HG03066 (cell line): ENCODE measurements at regions not wholly inside any gene's neighbourhood (a gene's known extent, or its start where the extent isn't known, plus 50 kb on each side); places are given as distances from the start of the nearest gene placed in this dataset.
"Not testable (repeated sequence)": the region's sequence is repeated elsewhere in the genome, so short reads cannot be mapped to it uniquely, and the experiment has no call there.

ENCODE experiments used
- ATAC-seq: cut with Tn5 transposase; IDR thresholded peaks from one replicate; pipeline ENCODE4 v1.9.1; 2021; ENCODE audit warnings: low read depth; ENCODE audit not compliant: unreplicated experiment

DNA sequence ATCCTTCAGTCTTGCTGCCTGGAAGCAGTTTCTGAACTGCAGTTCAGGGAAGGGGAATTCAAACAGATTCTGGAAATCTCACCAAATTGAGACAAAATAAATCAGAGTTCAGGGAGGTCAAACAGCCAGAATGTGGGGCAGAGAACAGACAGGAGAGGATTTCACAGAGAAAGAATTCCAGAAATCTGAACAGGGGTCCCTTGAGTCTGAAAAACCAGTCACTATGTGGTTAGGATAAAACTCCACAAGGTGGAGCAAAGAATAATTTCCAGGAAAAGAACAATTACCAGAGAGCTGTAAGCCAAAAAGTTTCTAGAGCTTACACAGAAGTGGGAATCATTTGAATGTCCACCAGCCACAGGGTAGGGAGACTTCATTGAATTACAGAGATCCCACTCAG is 84.7 kb downstream of the URB2 start:
- no peak for ATAC-seq

DNA sequence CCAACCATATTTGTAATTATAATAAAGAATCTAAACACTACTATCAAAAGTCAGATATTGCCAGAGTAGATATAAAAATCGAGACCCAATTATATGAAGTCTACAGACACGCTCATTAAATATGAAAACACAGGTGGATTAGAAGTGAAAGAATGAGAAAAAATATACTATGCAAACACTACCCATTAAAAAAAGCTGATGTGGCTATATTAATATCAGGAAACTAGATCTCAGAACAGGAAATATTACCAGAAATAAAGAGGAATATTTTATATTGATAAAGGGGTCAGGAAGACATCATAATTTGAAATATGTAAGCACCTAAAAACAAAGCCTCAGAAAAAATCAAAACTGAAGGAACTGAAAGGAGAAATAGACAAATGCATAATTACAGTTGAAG is 88.3 kb downstream of the URB2 start:
- no peak for ATAC-seq

DNA sequence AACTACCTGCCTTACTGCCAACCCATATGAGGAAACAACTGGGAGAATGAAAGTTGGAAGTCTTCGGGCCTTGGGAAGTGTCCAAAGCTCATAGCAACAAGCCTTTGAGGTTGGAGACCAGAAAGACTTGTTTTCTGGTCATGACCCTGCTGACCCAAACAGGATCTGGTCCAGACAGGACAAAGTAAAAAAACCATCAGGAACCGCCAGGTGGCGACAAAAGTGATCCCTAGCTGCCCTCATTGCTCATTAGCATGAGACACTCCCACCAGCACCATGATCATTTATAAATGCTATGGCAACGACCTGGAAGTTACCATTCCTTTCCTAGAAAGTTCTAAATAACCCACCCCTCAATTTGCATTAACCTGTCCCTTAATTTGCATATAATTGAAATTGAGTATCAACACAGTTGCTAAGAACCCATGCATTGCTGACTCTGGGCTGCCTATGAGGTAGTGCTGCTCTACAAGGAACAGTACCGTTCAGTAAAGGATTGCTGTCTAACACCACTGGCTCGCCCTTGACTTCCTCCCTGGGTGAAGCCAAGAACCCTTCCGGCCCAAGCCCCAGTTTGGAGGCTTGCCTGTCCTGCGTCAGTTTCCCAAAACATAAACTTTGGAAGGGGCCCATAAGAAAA is 89.0 kb downstream of the URB2 start:
- peak; percentile 70 for ATAC-seq

GRCh38 chr1:229716069-229716468 is 90.0 kb downstream of the URB2 start:
- no peak for ATAC-seq

DNA sequence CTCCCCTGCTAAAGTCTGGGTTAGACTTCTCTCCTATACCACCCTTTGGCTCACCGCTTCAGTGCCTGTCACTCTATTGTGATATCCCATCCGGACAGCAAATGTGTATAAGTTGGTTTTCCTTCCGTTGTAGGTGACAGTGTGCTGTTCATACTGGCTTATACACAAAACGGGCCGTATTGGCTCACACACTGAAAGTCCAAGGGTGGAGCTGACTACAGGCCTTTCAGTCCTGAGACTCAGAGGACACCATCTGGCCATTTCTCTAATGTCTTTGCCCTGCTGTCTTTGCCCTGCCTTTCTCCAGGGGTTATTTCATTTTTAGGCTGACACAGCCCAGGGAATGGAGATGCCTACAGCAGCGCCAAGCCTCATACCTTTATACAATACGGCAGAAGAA is 90.7 kb downstream of the URB2 start:
- ATAC-seq = no peak

GRCh38 chr1:229717786-229718576 is 91.9 kb downstream of the URB2 start:
- ATAC-seq = no peak

DNA sequence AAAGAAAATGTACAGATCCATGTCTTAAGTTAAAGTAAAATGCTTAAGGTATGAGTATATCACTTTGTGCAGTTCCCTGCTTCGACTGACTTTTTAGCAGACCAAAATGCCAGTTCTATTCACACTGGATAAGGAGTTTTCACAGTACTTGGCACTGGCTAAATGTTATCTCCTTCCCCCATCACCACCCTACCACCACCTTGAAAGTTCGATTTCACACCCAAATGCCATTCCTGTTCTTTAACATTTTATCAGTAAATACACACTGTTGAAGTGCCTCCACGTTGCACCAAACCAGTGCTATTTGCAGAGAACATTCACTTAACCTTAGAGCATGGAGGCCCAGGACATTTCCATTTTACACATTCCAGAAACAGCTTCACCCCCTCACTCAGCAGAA is 100.0 kb downstream of the URB2 start:
- ATAC-seq = no peak

GRCh38 chr1:229729916-229730315 is 103.9 kb downstream of the URB2 start:
- no peak for ATAC-seq

- ATAC-seq = no peak
These were observed 104.5 kb downstream of the URB2 start for GRCh38 chr1:229730573-229730972.

DNA sequence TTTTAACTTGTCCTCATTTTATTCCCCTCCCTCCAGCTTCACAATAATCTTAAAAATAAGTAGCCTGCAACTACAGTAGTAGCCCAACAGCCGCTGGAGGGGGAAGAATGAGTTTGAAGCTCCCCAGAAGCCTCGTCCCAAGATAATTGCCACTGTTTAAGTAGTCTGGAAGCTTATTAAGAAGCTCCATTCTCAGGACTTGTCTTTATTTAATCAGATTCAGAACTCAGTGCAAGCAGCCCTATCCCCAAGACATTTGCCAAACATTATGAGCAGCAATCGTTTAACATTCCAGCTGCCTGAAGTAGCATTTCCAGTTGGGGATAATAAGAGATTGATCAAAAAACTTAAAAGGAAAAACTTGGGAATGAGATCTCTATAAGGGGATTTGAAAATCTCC is 106.0 kb downstream of the URB2 start:
- ATAC-seq = no peak

DNA sequence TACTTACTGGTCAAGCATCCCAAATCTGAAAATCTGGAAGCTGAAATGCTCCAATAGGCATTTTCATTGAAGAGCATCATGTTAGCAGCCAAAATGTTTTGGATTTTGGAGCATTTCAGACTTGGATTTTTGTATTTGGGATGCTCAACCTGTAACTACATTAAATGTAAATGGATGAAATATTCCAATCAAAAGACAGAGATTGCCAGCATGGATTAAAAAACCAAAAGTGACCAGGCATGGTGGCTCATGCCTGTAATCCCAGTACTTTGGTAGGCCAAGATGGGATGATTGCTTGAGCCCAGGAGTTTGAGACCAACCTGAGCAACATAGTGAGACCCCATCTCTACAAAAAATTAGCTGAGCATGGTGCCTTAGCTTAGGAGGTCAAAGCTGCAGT is 110.3 kb downstream of the URB2 start:
- no peak for ATAC-seq

DNA sequence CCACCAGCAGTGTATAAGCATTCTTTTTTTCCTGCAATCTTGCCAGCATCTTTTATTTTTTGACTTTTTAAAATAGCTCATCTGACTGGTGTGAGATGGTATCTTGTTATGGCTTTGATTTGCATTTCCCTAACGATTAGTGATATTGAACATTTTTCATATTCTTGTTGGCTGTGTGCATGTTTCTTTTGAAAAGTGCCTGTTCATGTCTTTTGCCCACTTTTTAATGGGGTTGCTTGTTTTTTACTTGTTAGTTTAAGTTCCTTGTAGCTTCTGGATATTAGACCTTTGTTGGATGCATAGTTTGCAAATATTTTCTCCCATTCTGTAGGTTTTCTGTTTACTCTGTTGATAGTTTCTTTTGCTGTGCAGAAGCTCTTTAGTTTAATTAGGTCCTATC is 116.6 kb downstream of the URB2 start:
- ATAC-seq = not testable (repeated sequence)

- no peak for ATAC-seq
These were observed 123.9 kb downstream of the URB2 start for GRCh38 chr1:229749992-229750391.

- no peak for ATAC-seq
These were observed 125.6 kb downstream of the URB2 start for GRCh38 chr1:229751610-229752009.

DNA sequence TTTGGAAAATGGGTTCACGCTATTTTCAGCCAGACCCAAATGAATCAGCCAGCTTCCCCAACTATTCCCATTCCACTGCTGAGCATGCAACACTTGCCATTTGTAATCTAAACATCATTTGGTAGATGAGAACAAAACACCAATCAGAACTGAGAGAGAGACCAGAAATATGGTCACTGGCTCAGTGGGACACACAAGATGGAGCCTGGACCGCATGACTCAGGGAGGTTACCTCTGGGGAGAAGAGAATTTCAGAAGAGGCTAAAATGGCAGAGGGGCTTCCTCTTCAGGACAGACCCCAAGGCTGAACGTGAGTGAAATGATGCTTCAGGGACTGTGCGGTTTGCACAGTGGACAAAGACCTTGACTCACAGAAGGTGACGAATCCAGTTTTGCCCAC is 126.6 kb downstream of the URB2 start:
- ATAC-seq = no peak

DNA sequence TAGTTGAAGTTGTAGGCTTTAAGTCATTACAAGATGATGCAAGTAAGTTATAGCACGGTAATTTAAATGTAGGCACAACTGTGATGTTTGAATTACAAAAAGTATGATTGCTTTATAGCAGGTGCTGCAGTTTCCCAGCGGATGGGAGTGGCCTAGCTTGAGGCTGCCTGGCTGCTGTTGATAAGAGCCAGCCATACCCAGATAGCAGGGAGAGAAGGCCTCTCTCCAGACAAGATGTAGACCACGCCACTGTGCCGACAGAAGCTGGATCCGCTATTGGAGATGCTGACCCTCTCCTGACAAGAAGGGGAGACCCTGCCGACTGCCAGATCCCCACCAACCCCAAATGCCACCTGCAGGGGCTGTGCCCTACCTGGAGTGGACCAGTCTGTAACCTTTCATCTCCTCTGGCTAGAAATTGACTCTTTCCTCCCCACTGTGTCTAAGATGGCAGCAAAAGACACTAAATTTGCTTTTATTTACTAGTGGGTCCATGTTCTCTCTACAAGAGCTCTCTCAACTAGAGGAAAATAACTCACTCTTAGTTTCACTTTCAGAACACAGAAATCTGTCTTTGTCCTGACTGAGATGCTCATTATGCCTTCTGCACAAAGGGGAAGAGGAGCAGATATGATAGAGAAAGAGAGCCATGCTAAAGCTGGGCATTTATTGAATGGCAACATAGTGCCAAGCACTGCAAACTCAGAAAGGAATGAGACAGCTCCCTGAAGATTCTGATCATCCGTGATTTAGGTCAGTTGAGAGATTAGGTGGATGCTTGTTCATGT is 127.9 kb downstream of the URB2 start:
- ATAC-seq = no peak

- no peak for ATAC-seq
These were observed 130.6 kb downstream of the URB2 start for GRCh38 chr1:229756666-229757065.

- ATAC-seq = no peak
These were observed 131.2 kb downstream of the URB2 start for GRCh38 chr1:229757226-229757625.

GRCh38 chr1:229758101-229759036 is 132.3 kb downstream of the URB2 start:
- no peak for ATAC-seq

GRCh38 chr1:229759037-229759435 is 133.0 kb downstream of the URB2 start:
- no peak for ATAC-seq
